Keratinocyte (primary cell): ENCODE measurements at regions not wholly inside any gene's neighbourhood (a gene's known extent, or its start where the extent isn't known, plus 50 kb on each side); places are given as distances from the start of the nearest gene placed in this dataset.

ENCODE experiments used
- DNase-seq: peaks from one replicate; pipeline ENCODE4 v3.0.0-alpha.2; 2011; ENCODE audit warnings: low read depth, missing footprints, low spot score
- FAIRE-seq: peaks from 2 replicates; lab custom pipeline; 2011; peaks lifted over from hg19 to GRCh38; lab: Jason Lieb, UNC
- H2AFZ ChIP-seq: 2 replicates; pipeline ENCODE4 v1.6.0; 2012; ENCODE audit warnings: low read length, control low read depth, inconsistent platforms; ENCODE audit not compliant: control insufficient read depth
- H3K27ac ChIP-seq: 2 replicates; pipeline ENCODE4 v1.5.1; 2011; ENCODE audit warnings: low read length; ENCODE audit not compliant: control insufficient read depth, insufficient read depth
- H3K27me3 ChIP-seq: 3 replicates; pipeline ENCODE4 v1.6.0; 2011; ENCODE audit warnings: low read length; ENCODE audit not compliant: control insufficient read depth, insufficient read depth; ENCODE audit errors: extremely low read depth
- H3K36me3 ChIP-seq, 2 experiments: 2 replicates in 1 of 2; 3 replicates in 1 of 2; pipeline ENCODE4 v1.5.1; 2011; ENCODE audit warnings: low read length in 2 of 2, mild to moderate bottlenecking in 1 of 2; ENCODE audit not compliant: control insufficient read depth in 2 of 2, insufficient read depth in 2 of 2; ENCODE audit errors: extremely low read depth in 1 of 2
- H3K4me1 ChIP-seq: 3 replicates; pipeline ENCODE4 v1.5.1; 2011; ENCODE audit warnings: low read length; ENCODE audit not compliant: control insufficient read depth, insufficient read depth; ENCODE audit errors: extremely low read depth
- H3K4me2 ChIP-seq: 3 replicates; pipeline ENCODE4 v1.6.0; 2011; ENCODE audit warnings: low read depth, low read length; ENCODE audit not compliant: control insufficient read depth, insufficient read depth; ENCODE audit errors: extremely low read depth
- H3K4me3 ChIP-seq, 3 experiments: fragments of 200-600 bp in 1 of 3; sonication (generic) in 1 of 3; 2 replicates in 2 of 3; 3 replicates in 1 of 3; pipeline ENCODE4 v1.5.1; 2011 to 2016; ENCODE audit warnings: low read length in 3 of 3, mild to moderate bottlenecking in 3 of 3, control low read depth in 2 of 3, inconsistent platforms in 1 of 3, low read depth in 1 of 3, mixed read lengths in 1 of 3, mixed run types in 1 of 3, moderate library complexity in 1 of 3; ENCODE audit not compliant: control insufficient read depth in 2 of 3, insufficient read depth in 2 of 3; ENCODE audit errors: extremely low read depth in 1 of 3
- H3K79me2 ChIP-seq: 2 replicates; pipeline ENCODE4 v1.6.0; 2012; ENCODE audit warnings: low read length; ENCODE audit not compliant: control insufficient read depth, insufficient read depth
- H3K9ac ChIP-seq: 3 replicates; pipeline ENCODE4 v1.6.0; 2011; ENCODE audit warnings: low read length; ENCODE audit not compliant: control insufficient read depth, insufficient read depth; ENCODE audit errors: extremely low read depth
- H3K9me1 ChIP-seq: 3 replicates; pipeline ENCODE4 v1.6.0; 2011; ENCODE audit warnings: low read length; ENCODE audit not compliant: control insufficient read depth, insufficient read depth; ENCODE audit errors: extremely low read depth
- H3K9me3 ChIP-seq: 2 replicates; pipeline ENCODE4 v1.5.1; 2012; ENCODE audit warnings: low read depth, low read length; ENCODE audit not compliant: control insufficient read depth
- H4K20me1 ChIP-seq: 3 replicates; pipeline ENCODE4 v1.6.0; 2011; ENCODE audit warnings: low read length; ENCODE audit not compliant: control insufficient read depth, insufficient read depth; ENCODE audit errors: extremely low read depth
- EZH2 ChIP-seq: IDR thresholded peaks from one replicate; pipeline ENCODE4 v1.6.1; 2012; ENCODE audit warnings: inconsistent platforms, mild to moderate bottlenecking, low read length, moderate library complexity
- dilution Hi-C: fragments of 300-500 bp; cut with MboI; formaldehyde crosslinking; loops from one replicate; pipeline ENCODE4 v1.7.0; 2020; ENCODE audit warnings: low sequenced_read_pairs; ENCODE audit not compliant: extremely low pct_ligation_motif_present
- TF ChIP-seq, protein P1 (sequence below), 3 experiments: IDR thresholded peaks in 1 of 3; conservative IDR thresholded peaks in 1 of 3; optimal IDR thresholded peaks in 1 of 3; 2 replicates in 2 of 3; 3 replicates in 1 of 3; pipeline versions ENCODE3 to v1.5.1; 2011; ENCODE audit warnings: low read length in 3 of 3, mild to moderate bottlenecking in 3 of 3, moderate library complexity in 2 of 3, control low read depth in 1 of 3, inconsistent platforms in 1 of 3; ENCODE audit not compliant: insufficient read depth in 2 of 3; ENCODE audit errors: extremely low read depth in 1 of 3

DNA sequence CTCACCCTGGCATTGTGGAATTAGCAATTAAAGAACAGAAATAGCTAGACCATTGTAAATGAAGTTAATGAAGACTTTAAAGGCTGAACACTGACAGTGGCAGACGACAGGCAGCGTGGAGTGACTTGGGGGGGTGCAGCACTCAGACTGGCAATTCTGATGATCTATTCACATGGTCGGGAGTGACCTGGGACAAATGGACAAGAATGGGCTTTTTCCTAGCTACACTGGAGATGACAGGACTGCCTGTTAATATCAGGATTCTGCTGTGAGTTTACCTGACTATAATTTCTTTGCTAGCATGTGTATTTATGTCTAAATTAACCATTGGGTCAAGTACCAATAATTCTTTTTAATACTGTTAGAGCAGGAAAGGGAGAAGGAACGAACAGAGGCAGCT lies 199.6 kb downstream of the FBXO15 start:
- dilution Hi-C loops = no loop called here
- Histone ChIP-seq H3K4me1 (no peaks in the 10 kb centered on the region), H3K9me3 (no peaks in the 10 kb centered on the region), H3K36me3 (no peaks in the 10 kb centered on the region), H3K27ac (no peak overlapping the region), H3K79me2 (no peaks in the 10 kb centered on the region), H4K20me1 (no peaks in the 10 kb centered on the region), H3K4me3 (no peak overlapping the region), H2AFZ (no peak overlapping the region), H3K4me2 (no peak overlapping the region), H3K9me1 (no peaks in the 10 kb centered on the region), H3K9ac (no peak overlapping the region), H3K27me3 (no peaks in the 10 kb centered on the region)
- no peak for TF ChIP-seq EZH2
- TF ChIP-seq, protein P1, sequence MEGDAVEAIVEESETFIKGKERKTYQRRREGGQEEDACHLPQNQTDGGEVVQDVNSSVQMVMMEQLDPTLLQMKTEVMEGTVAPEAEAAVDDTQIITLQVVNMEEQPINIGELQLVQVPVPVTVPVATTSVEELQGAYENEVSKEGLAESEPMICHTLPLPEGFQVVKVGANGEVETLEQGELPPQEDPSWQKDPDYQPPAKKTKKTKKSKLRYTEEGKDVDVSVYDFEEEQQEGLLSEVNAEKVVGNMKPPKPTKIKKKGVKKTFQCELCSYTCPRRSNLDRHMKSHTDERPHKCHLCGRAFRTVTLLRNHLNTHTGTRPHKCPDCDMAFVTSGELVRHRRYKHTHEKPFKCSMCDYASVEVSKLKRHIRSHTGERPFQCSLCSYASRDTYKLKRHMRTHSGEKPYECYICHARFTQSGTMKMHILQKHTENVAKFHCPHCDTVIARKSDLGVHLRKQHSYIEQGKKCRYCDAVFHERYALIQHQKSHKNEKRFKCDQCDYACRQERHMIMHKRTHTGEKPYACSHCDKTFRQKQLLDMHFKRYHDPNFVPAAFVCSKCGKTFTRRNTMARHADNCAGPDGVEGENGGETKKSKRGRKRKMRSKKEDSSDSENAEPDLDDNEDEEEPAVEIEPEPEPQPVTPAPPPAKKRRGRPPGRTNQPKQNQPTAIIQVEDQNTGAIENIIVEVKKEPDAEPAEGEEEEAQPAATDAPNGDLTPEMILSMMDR (optimal IDR thresholded peaks at IDR 0.05 in 1 of 3, IDR thresholded peaks at IDR 0.05 in 1 of 3, conservative IDR thresholded peaks at IDR 0.05 in 1 of 3; ENCODE audit: extremely low read depth in 1 of 3, insufficient read depth in 2 of 3, low read length in 3 of 3) = no peak
- DNase-seq = no peak
- FAIRE-seq = no peak

DNA sequence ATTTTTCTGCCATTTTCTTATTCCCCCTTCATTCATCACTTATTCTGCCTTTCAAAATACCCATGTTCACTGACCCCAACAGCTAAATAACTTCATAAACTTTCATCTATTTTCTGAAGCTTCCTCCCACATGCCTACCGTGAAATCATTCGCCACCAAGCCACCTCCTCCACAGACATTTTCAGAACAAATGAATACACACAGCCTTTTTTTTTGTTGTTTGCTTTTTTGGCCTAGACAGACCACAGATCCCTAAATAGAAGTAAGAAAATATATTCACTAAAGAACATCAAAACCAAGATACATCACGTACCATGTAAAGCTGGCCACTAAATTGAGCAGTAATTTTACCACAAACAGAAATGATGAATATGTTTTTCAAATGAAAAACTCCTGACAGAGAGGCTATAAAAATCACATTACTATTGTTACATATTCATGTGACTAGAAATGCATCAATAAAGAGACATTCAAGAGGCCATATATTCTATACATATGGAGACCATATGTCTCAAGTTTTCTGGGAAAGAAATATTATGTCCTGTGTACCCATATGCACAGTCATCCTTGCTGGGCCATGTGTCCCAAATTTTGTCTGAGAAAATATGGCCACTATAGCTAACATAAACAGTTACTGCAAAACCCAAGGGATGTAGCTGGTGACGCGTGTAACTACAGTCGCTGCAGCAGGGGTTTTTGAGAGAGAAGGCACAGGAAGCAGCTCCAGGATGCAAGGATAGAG lies 200.3 kb downstream of the FBXO15 start:
- no peak overlapping the region for H3K4me3 ChIP-seq
- dilution Hi-C loops = no loop called here
- H3K9me1 ChIP-seq = no peaks in the 10 kb centered on the region
- DNase-seq (no peak), FAIRE-seq (no peak)
- no peak overlapping the region for H2AFZ ChIP-seq
- no peaks in the 10 kb centered on the region for H3K79me2 ChIP-seq
- H3K36me3 ChIP-seq = no peaks in the 10 kb centered on the region
- no peaks in the 10 kb centered on the region for H3K27me3 ChIP-seq
- H3K4me2 ChIP-seq = no peak overlapping the region
- no peak for TF ChIP-seq EZH2
- TF ChIP-seq, protein P1 (optimal IDR thresholded peaks at IDR 0.05 in 1 of 3, IDR thresholded peaks at IDR 0.05 in 1 of 3, conservative IDR thresholded peaks at IDR 0.05 in 1 of 3; ENCODE audit: extremely low read depth in 1 of 3, insufficient read depth in 2 of 3, low read length in 3 of 3) = no peak
- H3K27ac ChIP-seq = no peak overlapping the region
- H3K9me3 ChIP-seq = no peaks in the 10 kb centered on the region
- H4K20me1 ChIP-seq = no peaks in the 10 kb centered on the region
- H3K4me1 ChIP-seq = no peaks in the 10 kb centered on the region
- H3K9ac ChIP-seq = no peak overlapping the region
